Neural progenitor cell (in vitro differentiated cells): ENCODE measurements at regions not wholly inside any gene's neighbourhood (a gene's known extent, or its start where the extent isn't known, plus 50 kb on each side); places are given as distances from the start of the nearest gene placed in this dataset.

ENCODE experiments used
- DNase-seq: peaks from one replicate; pipeline ENCODE4 v3.0.0-alpha.2; 2016; ENCODE audit warnings: low spot score
- H2AFZ ChIP-seq: fragments of 200-600 bp; sonication (generic); replicated peaks from 2 replicates; pipeline ENCODE4 v1.6.1; 2016; ENCODE audit warnings: antibody characterized with exemption
- H3F3A ChIP-seq: fragments of 200-600 bp; sonication (generic); 2 replicates; pipeline ENCODE4 v1.6.1; 2016; ENCODE audit warnings: antibody characterized with exemption, low read depth
- H3K27ac ChIP-seq: fragments of 200-600 bp; sonication (generic); 2 replicates; pipeline ENCODE4 v1.5.1; 2016; ENCODE audit warnings: mild to moderate bottlenecking
- H3K27me3 ChIP-seq: fragments of 200-600 bp; sonication (generic); 2 replicates; pipeline ENCODE4 v1.6.1; 2016; ENCODE audit warnings: mild to moderate bottlenecking, moderate library complexity
- H3K36me3 ChIP-seq: fragments of 200-600 bp; sonication (generic); 2 replicates; pipeline ENCODE4 v1.5.1; 2016
- H3K4me1 ChIP-seq: fragments of 200-600 bp; sonication (generic); 2 replicates; pipeline ENCODE4 v1.6.1; 2016; ENCODE audit warnings: mixed run types
- H3K4me2 ChIP-seq: fragments of 200-600 bp; sonication (generic); 2 replicates; pipeline ENCODE4 v1.6.1; 2016
- H3K4me3 ChIP-seq: fragments of 200-600 bp; sonication (generic); 2 replicates; pipeline ENCODE4 v1.5.1; 2016
- H3K79me2 ChIP-seq: fragments of 200-600 bp; sonication (generic); 2 replicates; pipeline ENCODE4 v1.6.1; 2016; ENCODE audit warnings: low read depth
- H3K9ac ChIP-seq: fragments of 200-600 bp; sonication (generic); 2 replicates; pipeline ENCODE4 v1.6.1; 2016
- H3K9me3 ChIP-seq: fragments of 200-600 bp; sonication (generic); 2 replicates; pipeline ENCODE4 v1.5.1; 2016; ENCODE audit warnings: low read depth
- H4K20me1 ChIP-seq: fragments of 200-600 bp; sonication (generic); 2 replicates; pipeline ENCODE4 v1.6.1; 2016; ENCODE audit warnings: low read depth
- H3K27ac Mint-ChIP-seq: 3 replicates; pipeline ENCODE4 v1.8.0; 2021; ENCODE audit warnings: mixed read lengths
- H3K27me3 Mint-ChIP-seq: 2 replicates; pipeline ENCODE4 v1.8.0; 2022; ENCODE audit warnings: low read depth, mild to moderate bottlenecking, inconsistent platforms, moderate library complexity, mixed read lengths; ENCODE audit not compliant: insufficient read depth
- H3K36me3 Mint-ChIP-seq: 3 replicates; pipeline ENCODE4 v1.8.0; 2021; ENCODE audit warnings: mixed read lengths
- H3K4me1 Mint-ChIP-seq: 3 replicates; pipeline ENCODE4 v1.8.0; 2021; ENCODE audit warnings: mixed read lengths
- H3K4me3 Mint-ChIP-seq: 3 replicates; pipeline ENCODE4 v1.8.0; 2021; ENCODE audit warnings: mild to moderate bottlenecking, moderate library complexity, mixed read lengths
- H3K9me3 Mint-ChIP-seq: 3 replicates; pipeline ENCODE4 v1.8.0; 2020; ENCODE audit warnings: mixed read lengths
- CTCF ChIP-seq: fragments of 200-600 bp; sonication (generic); IDR thresholded peaks from 2 replicates; pipeline ENCODE4 v1.5.1; 2017; ENCODE audit warnings: antibody characterized with exemption, mild to moderate bottlenecking
- EZH2 ChIP-seq: fragments of 200-600 bp; sonication (generic); IDR thresholded peaks from 2 replicates; pipeline ENCODE4 v1.6.1; 2017; ENCODE audit warnings: antibody characterized with exemption, mild to moderate bottlenecking, moderate library complexity
- EZH2phosphoT487 ChIP-seq: fragments of 200-600 bp; sonication (generic); IDR thresholded peaks from 2 replicates; pipeline ENCODE4 v1.6.1; 2017; ENCODE audit warnings: antibody characterized with exemption

GRCh38 chr13:64985075-64985474 is 2245.1 kb downstream of the PCDH9 start:
- peaks cover 4% of the 10 kb centered on the region for H3K4me1 Mint-ChIP-seq
- no peak overlapping the region for H3K9ac ChIP-seq
- H3K27ac Mint-ChIP-seq: no peak overlapping the region
- no peak overlapping the region for H2AFZ ChIP-seq
- H3K27me3 Mint-ChIP-seq: peaks cover 2% of the 10 kb centered on the region
- no peak overlapping the region for H3K4me3 Mint-ChIP-seq
- no peaks in the 10 kb centered on the region for H3F3A ChIP-seq
- H3K9me3 ChIP-seq: no peaks in the 10 kb centered on the region
- H3K4me1 ChIP-seq: no peaks in the 10 kb centered on the region
- no peak overlapping the region for H3K4me3 ChIP-seq
- no peak for DNase-seq
- no peaks in the 10 kb centered on the region for H4K20me1 ChIP-seq
- H3K36me3 Mint-ChIP-seq: no peaks in the 10 kb centered on the region
- H3K36me3 ChIP-seq: no peaks in the 10 kb centered on the region
- no peak overlapping the region for H3K27ac ChIP-seq
- peaks cover 7% of the 10 kb centered on the region for H3K9me3 Mint-ChIP-seq
- no peak for TF ChIP-seq EZH2phosphoT487
- no peak for TF ChIP-seq EZH2
- TF ChIP-seq CTCF: no peak
- H3K27me3 ChIP-seq: no peaks in the 10 kb centered on the region
- no peak overlapping the region for H3K4me2 ChIP-seq
- no peaks in the 10 kb centered on the region for H3K79me2 ChIP-seq

DNA sequence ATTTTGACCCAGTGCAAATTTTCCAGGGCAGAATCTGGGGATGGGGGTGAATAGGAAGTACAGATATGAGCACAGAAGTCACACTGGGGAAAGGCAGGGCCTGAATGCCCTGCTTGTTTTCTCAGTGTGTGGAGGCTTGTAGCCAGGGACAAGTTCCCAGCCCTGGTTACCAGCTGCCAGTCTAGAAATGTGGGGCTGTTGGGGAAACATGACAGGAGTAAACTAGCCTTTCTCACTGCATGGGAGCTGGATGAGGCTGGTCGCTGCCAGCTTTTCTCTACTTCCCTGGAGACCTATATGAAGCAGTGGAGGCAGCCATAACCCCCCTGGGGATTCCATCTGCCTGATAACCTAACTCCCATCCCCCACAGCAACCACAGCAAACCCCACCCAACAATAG is 2267.7 kb downstream of the PCDH9 start:
- peaks cover 3% of the 10 kb centered on the region for H3K4me1 Mint-ChIP-seq
- H3F3A ChIP-seq: no peaks in the 10 kb centered on the region
- no peak overlapping the region for H3K4me3 ChIP-seq

GRCh38 chr13:64959276-64959675 is 2270.9 kb downstream of the PCDH9 start:
- H4K20me1 ChIP-seq: no peaks in the 10 kb centered on the region
- TF ChIP-seq EZH2phosphoT487 (no peak), EZH2 (no peak), CTCF (no peak)
- no peak overlapping the region for H3K27ac ChIP-seq
- no peaks in the 10 kb centered on the region for H3K36me3 ChIP-seq
- no peak overlapping the region for H3K4me3 ChIP-seq
- Mint-ChIP-seq H3K36me3 (no peaks in the 10 kb centered on the region), H3K4me3 (no peak overlapping the region), H3K27ac (no peak overlapping the region), H3K4me1 (peaks cover 3% of the 10 kb centered on the region), H3K9me3 (no peaks in the 10 kb centered on the region), H3K27me3 (peaks cover 4% of the 10 kb centered on the region)
- H3K4me2 ChIP-seq: no peak overlapping the region
- no peaks in the 10 kb centered on the region for H3K4me1 ChIP-seq
- no peak for DNase-seq
- no peaks in the 10 kb centered on the region for H3K9me3 ChIP-seq
- no peaks in the 10 kb centered on the region for H3K79me2 ChIP-seq
- H3K9ac ChIP-seq: no peak overlapping the region
- H2AFZ ChIP-seq: no peak overlapping the region
- no peaks in the 10 kb centered on the region for H3K27me3 ChIP-seq
- no peaks in the 10 kb centered on the region for H3F3A ChIP-seq

More for the DNA sequence above, 2267.7 kb downstream of the PCDH9 start:
- Histone ChIP-seq H3K4me2 (no peak overlapping the region), H3K4me1 (no peaks in the 10 kb centered on the region), H3K27me3 (no peaks in the 10 kb centered on the region), H3K27ac (no peak overlapping the region), H3K9ac (no peak overlapping the region), H3K36me3 (no peaks in the 10 kb centered on the region), H2AFZ (peak overlapping the region; percentile 82), H3K9me3 (no peaks in the 10 kb centered on the region), H4K20me1 (no peaks in the 10 kb centered on the region), H3K79me2 (no peaks in the 10 kb centered on the region)
- H3K36me3 Mint-ChIP-seq: no peaks in the 10 kb centered on the region
- no peak for TF ChIP-seq EZH2
- TF ChIP-seq EZH2phosphoT487: no peak
- TF ChIP-seq CTCF: no peak
- H3K27ac Mint-ChIP-seq: no peak overlapping the region
- H3K27me3 Mint-ChIP-seq: peaks cover 4% of the 10 kb centered on the region
- H3K4me3 Mint-ChIP-seq: no peak overlapping the region
- H3K9me3 Mint-ChIP-seq: no peaks in the 10 kb centered on the region
- DNase-seq: no peak

DNA sequence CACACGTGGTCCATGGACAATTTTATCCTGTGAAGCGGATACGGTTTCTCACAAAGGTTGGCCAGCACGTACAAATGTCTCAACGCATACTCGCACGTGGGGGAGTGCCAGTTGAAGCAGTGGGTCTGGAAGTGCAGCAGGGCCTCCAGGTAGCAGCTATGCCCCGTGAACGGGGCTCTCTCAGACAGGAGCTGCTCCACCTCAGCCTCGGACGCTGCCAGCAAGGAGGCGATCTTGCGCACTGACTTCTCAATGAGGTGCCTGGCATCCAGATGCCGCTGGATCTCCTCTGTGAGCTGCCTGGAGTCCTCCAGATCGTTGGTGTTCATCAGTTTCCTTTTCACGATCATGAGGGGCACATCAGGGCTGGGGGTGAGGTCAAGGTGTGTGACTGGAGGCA is 2272.0 kb downstream of the PCDH9 start:
- H3K4me1 Mint-ChIP-seq: peaks cover 3% of the 10 kb centered on the region
- H3K4me3 ChIP-seq: no peak overlapping the region
- no peaks in the 10 kb centered on the region for H3K9me3 Mint-ChIP-seq
- no peak overlapping the region for H3K4me2 ChIP-seq
- H3K9ac ChIP-seq: no peak overlapping the region
- H3K36me3 ChIP-seq: no peaks in the 10 kb centered on the region
- no peak for DNase-seq
- H3K4me1 ChIP-seq: no peaks in the 10 kb centered on the region
- H3K27ac ChIP-seq: no peak overlapping the region
- no peaks in the 10 kb centered on the region for H3K36me3 Mint-ChIP-seq
- H3K79me2 ChIP-seq: no peaks in the 10 kb centered on the region
- H3K4me3 Mint-ChIP-seq: no peak overlapping the region
- TF ChIP-seq EZH2phosphoT487 (no peak), CTCF (no peak), EZH2 (no peak)
- no peaks in the 10 kb centered on the region for H4K20me1 ChIP-seq
- H2AFZ ChIP-seq: no peak overlapping the region
- H3K27ac Mint-ChIP-seq: no peak overlapping the region
- no peaks in the 10 kb centered on the region for H3K27me3 ChIP-seq
- peaks cover 4% of the 10 kb centered on the region for H3K27me3 Mint-ChIP-seq
- H3F3A ChIP-seq: no peaks in the 10 kb centered on the region
- H3K9me3 ChIP-seq: no peaks in the 10 kb centered on the region
